Left kidney (tissue), 1 donor: ENCODE measurements at regions not wholly inside any gene's neighbourhood (a gene's known extent, or its start where the extent isn't known, plus 50 kb on each side); places are given as distances from the start of the nearest gene placed in this dataset.

Experiments used
- DNase-seq: peaks from one replicate; pipeline ENCODE4 v3.0.0-alpha.2; 2013

- DNase-seq: no peak
These were observed 109.6 kb downstream of the WDR11 start for GRCh38 chr10:120960725-120961124.

GRCh38 chr10:120961795-120962755, 110.9 kb downstream of the WDR11 start:
- no peak for DNase-seq

- no peak for DNase-seq
These were observed 111.8 kb downstream of the WDR11 start for GRCh38 chr10:120962756-120963593.

GRCh38 chr10:120963594-120964220, 112.5 kb downstream of the WDR11 start:
- no peak for DNase-seq

GRCh38 chr10:120966657-120967045, 115.5 kb downstream of the WDR11 start:
- DNase-seq: no peak

- no peak for DNase-seq
These were observed 118.1 kb downstream of the WDR11 start for GRCh38 chr10:120969219-120969645.

GRCh38 chr10:120970595-120971529, 119.7 kb downstream of the WDR11 start:
- no peak for DNase-seq

GRCh38 chr10:120971671-120972070, 120.5 kb downstream of the WDR11 start:
- DNase-seq: no peak

GRCh38 chr10:120972259-120972658, 121.1 kb downstream of the WDR11 start:
- DNase-seq: no peak

GRCh38 chr10:120975072-120975867, 124.1 kb downstream of the WDR11 start:
- no peak for DNase-seq

GRCh38 chr10:120975868-120976225, 124.7 kb downstream of the WDR11 start:
- no peak for DNase-seq

- DNase-seq: no peak
These were observed 126.7 kb downstream of the WDR11 start for GRCh38 chr10:120977897-120978296.

GRCh38 chr10:120978589-120979252, 127.6 kb downstream of the WDR11 start:
- DNase-seq: no peak

- DNase-seq: peak; percentile 84
These were observed 128.5 kb downstream of the WDR11 start for GRCh38 chr10:120979435-120980278.

GRCh38 chr10:120980279-120981255, 129.4 kb downstream of the WDR11 start:
- DNase-seq: no peak

- no peak for DNase-seq
These were observed 130.6 kb downstream of the WDR11 start for GRCh38 chr10:120981601-120982391.

- DNase-seq: no peak
These were observed 131.3 kb downstream of the WDR11 start for GRCh38 chr10:120982507-120982906.
